ENCODE measurements at regions not wholly inside any gene's neighbourhood (a gene's known extent, or its start where the extent isn't known, plus 50 kb on each side); places are given as distances from the start of the nearest gene placed in this dataset.
A peak's percentile ranks its signal among the peaks of the same experiment; 100 is the strongest.

DNA sequence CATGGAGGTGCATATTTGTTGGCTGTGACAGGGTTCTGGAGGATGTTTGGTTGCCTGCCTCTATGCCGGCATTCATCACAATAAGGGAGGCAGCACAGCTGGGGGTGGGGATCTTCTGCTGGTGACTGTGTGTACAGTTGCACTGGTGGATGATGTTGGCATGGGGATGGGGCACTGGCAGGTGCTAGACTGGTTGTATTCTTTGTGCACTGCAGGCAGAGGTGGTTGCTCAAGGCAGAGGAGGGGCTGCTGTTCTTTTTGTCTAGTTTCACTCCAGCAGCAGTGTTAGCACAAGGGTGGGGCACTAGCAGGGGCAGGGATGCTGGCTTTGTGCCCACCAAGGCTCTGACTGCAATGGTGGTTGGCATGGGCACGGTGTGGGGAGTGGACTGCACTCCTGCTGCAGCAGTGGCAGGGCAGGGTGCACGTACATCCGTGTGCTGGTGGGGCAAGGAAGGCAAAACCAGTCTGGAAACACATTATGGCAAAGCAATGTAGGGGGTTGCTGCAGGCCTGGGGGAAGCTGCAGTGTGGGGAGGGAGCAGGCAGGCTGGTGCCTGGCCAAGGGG, 69.3 kb downstream of the ISOC1 start:
- DNase-seq (ENCODE audit: low read depth, low spot score), result no peak
- H3K4me3 ChIP-seq (ENCODE audit: low read length), result no peak overlapping the region

GRCh38 chr5:129170050-129170449, 75.5 kb downstream of the ISOC1 start:
- no peak overlapping the region for H3K4me3 ChIP-seq (ENCODE audit: low read length)

DNA sequence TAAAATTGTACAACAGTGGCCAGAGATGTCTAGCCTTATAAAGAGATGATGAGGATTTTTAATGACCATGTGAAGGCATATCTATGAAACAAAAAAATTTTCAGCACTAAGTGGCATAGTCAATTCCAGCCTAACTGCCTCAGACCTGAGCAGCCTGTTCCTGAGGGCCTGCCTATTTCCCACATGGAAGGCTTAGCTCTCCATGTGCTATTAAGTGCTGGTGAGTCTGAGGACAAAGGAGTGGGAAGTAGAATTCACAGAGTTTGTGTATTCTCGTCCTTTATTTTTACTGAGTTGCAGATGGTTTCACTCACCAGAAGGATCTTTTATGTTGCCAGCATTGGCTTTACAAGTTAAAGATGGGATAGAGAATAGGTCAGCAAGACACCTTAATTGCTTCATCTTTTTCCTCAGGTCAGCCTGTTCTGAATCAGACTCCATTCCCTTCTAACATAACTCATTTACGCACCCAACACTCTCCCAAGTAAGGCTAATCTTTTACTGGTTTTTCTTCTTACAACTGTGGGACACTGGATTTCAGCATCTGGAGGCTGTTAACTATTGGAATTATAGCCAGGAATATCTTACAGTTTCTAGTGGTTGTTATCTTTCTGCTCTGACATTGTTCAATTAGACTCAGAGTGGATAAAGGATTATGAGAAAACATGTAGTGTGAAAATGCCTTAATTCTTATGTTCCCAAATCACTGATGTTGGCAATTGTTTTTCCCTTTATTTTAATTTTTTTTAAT, 76.8 kb downstream of the ISOC1 start:
- no peak for DNase-seq (ENCODE audit: low read depth, low spot score)

More at GRCh38 chr5:129170050-129170449, 75.5 kb downstream of the ISOC1 start:
- DNase-seq (ENCODE audit: low read depth, low spot score), result no peak

DNA sequence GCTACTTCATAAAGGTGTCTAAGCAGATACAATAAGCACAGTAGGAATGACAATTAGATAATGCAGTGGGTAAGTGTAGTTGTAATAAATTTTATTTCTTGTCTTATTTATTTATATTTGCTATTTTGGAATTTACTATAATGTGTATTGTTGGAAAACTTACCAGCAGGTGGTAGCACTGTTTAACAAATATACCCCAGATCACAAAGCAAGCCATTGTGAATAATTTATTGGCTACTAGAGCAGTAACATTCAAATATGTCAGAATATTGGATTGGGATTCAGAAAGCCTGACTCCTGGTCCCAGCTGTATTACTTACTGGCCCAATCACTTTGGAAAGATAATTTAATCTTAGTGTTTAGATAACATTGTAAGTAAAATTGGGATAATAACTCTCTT, 78.0 kb downstream of the ISOC1 start:
- no peak overlapping the region for H3K4me3 ChIP-seq (ENCODE audit: low read length)
- DNase-seq (ENCODE audit: low read depth, low spot score), result peak; percentile 5

More for the DNA sequence above, 76.8 kb downstream of the ISOC1 start:
- H3K4me3 ChIP-seq (ENCODE audit: low read length), result no peak overlapping the region

- DNase-seq (ENCODE audit: low read depth, low spot score), result no peak
- no peak overlapping the region for H3K4me3 ChIP-seq (ENCODE audit: low read length)
Measured at GRCh38 chr5:129173771-129174170, 79.2 kb downstream of the ISOC1 start.

DNA sequence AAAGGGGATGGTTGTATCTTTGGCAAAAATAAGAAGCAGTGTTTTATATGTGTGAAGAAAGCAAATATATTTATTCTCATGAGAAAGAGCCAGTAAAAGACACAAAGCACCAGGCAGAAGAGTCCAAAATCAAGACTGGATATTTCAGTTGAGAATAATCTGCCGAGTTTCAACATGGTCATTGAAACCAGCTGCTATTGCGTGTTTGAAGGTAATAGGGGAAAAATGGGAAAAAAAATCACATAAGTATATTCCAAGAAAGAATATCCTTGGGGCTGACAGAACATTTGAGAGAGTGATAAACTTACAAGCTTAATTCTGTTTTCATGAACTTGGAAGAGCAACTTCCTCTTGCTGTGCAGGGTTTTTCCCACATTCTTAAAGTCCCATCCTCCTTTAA, 79.9 kb downstream of the ISOC1 start:
- no peak overlapping the region for H3K4me3 ChIP-seq (ENCODE audit: low read length)
- DNase-seq (ENCODE audit: low read depth, low spot score), result no peak

- no peak overlapping the region for H3K4me3 ChIP-seq (ENCODE audit: low read length)
- no peak for DNase-seq (ENCODE audit: low read depth, low spot score)
Measured at GRCh38 chr5:129177451-129177850, 82.9 kb downstream of the ISOC1 start.

DNA sequence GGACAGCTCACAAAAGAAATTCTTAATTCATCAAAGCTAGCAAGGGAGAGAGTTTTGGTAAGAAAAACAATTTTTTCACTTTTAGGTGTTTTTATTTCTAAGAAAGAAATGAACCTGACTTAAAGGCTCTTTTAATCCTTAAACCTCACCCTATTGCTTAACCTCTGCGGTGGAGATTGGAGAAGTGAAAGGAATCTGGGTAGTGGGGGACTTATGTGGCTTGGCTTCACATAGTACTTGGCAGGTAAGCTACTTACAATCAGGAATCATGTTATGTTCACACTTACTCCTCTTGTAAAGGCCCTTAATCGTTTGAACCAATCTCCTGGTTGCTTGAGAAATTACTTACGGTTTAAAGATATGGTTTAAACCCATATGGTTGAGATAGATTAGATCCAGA, 104.8 kb downstream of the ISOC1 start:
- DNase-seq (ENCODE audit: low read depth, low spot score), result no peak
- no peak overlapping the region for H3K4me3 ChIP-seq (ENCODE audit: low read length)

- no peak for DNase-seq (ENCODE audit: low read depth, low spot score)
- H3K4me3 ChIP-seq (ENCODE audit: low read length), result no peak overlapping the region
Measured at GRCh38 chr5:129204525-129204924, 110.0 kb downstream of the ISOC1 start.

DNA sequence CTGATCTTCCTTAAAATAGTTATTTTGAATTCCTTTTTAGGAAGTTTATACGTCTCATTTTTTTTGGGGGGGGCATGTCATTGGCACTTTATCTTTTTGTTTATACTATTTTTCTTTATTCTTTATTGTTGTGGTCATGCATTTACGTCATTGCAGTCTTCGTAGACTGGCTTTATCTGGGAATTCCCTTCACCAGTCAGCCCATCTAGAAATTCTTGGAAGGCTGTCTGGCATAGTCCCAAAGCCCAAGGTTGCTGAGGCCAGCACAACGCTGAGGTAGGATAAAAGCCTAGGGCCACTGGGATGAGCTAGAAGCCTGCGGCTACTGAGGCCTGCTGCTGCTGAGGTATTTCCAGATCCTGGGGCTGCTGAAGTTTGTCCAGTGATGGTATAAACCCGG, 121.5 kb downstream of the ISOC1 start:
- H3K4me3 ChIP-seq (ENCODE audit: low read length), result no peak overlapping the region
- no peak for DNase-seq (ENCODE audit: low read depth, low spot score)

DNA sequence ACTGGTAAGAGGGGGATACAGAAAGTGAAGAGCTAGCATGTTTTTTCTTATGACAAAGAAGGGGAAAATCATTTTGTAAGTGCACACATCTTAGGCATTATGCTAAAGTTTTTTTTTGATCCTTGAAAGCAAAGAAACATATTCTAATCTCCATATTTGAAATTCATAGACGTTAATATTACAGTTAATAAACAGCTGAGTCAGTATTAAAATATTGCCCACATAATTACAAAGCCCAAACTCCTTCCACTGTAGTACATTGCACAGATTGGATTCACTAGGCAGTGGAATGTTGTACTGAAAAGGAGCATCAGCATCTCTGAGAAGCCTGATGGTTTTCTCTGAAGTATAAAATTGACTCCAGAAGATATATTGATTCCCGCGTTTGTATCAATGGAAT, 122.6 kb downstream of the ISOC1 start:
- no peak overlapping the region for H3K4me3 ChIP-seq (ENCODE audit: low read length)
- no peak for DNase-seq (ENCODE audit: low read depth, low spot score)

DNA sequence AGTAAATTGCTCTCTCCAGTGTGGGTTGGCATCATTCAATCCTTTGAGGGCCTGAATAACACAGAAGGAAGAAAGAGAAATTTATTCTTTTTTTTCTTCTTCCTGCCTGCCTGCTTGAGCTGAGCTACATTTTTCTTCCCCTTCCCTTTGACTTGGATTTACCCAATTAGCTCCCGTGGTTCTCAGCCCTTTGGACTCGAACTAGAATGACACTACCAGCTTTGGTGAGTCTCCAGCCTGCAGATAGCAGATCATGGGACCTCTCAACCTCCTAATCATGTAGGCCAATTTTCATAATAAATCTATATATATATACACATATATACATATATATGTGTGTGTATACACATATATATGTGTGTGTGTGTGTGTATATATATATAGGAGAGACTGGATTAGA, 128.6 kb downstream of the ISOC1 start:
- no peak overlapping the region for H3K4me3 ChIP-seq (ENCODE audit: low read length)
- no peak for DNase-seq (ENCODE audit: low read depth, low spot score)

DNA sequence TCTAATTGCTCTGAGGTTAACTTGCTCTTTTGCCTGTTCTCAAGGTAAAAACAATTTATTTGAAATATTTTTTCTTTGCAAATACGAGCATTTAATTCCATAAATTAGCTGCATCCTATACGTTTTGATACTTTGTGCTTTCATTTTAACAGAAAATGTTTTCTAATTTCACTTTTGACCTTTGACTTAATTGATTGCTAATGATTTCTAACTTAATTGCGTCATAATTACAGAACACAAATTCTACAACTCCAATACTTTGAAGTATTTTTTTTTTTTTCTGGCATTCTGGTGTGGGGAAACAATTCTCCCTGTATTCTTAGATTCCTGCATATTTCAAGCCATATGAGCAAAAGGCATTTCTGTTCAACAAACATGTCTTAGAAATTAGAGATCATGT, 134.0 kb downstream of the ISOC1 start:
- H3K4me3 ChIP-seq (ENCODE audit: low read length), result no peak overlapping the region
- DNase-seq (ENCODE audit: low read depth, low spot score), result no peak

DNA sequence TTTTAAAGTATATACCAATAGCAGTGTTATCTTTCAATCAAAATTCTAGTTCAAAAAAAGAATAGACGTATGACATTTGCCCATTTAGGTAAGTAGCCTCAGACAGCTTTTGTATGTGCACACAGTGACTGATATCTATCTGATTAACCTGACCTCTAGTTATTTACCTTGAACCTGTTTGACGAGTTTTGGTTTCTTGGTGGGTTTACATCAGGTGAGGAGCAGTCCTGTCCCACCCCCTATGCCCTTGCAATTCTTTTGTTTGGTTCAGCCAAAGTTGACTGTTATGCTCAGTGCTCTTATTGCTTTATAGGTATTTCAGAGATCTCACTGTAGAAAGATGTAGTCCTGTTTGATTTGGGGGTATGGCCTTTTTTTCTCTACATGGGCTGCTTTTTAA, 147.2 kb downstream of the ISOC1 start:
- no peak for DNase-seq (ENCODE audit: low read depth, low spot score)

GRCh38 chr5:129243039-129243438, 148.5 kb downstream of the ISOC1 start:
- no peak for DNase-seq (ENCODE audit: low read depth, low spot score)

More for the DNA sequence above, 147.2 kb downstream of the ISOC1 start:
- H3K4me3 ChIP-seq (ENCODE audit: low read length), result no peak overlapping the region

DNA sequence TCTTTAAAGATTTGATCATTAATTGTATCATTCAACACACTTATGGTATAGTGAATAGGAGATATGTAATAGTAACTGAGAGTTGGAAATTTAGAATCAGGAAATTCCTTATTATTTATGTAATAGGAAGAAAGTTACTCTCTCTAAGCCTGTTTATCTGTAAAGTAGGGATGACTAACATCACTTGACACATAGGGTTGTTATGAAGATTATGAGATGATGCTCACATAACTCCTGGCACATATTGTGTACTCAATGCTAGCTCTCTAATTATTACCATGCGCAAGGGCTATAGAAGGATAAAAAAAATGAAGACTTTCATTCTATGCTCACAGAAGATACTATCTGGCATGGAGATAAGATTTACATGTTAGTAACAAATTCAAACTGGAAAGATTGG, 149.9 kb downstream of the ISOC1 start:
- no peak for DNase-seq (ENCODE audit: low read depth, low spot score)
- no peak overlapping the region for H3K4me3 ChIP-seq (ENCODE audit: low read length)

More at GRCh38 chr5:129243039-129243438, 148.5 kb downstream of the ISOC1 start:
- H3K4me3 ChIP-seq (ENCODE audit: low read length), result no peak overlapping the region

DNA sequence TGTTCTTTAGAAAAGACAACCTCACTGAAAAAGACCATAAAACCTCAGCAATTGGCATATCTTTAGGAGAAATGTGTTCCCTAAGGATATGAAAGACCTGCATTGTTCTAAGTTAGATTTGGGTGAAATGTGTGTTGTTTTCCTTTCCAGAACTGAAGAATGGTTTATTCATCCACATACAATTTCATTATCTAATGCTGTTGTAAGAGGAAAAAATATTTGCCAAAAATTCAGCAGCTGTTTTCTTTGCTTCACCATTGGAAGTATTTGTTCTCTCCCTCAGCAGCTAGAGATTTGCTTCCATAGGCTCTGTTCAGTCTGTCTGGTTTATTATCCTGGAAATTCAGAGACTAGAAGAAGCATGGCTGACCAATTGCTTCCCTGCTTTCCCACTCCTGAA, 150.9 kb downstream of the ISOC1 start:
- no peak overlapping the region for H3K4me3 ChIP-seq (ENCODE audit: low read length)
- DNase-seq (ENCODE audit: low read depth, low spot score), result no peak

DNA sequence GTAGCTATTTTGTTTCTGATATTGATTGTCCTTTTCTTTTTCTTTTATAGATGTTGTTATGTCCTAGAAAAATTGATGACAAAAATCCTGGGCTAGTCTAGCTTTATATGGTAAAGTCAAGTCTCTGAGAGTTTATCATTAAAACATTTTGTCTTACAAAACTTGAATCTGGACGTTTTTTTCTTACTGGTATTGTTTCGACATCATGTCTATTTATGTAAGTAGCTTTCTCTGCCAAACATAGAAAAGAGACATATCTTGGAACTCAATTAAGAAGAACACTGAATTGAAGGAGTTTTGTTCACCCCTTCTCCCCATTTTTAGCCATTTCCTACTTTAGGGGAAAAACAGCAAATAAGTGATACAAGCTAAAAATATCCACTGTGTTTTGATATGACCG, 151.5 kb downstream of the ISOC1 start:
- DNase-seq (ENCODE audit: low read depth, low spot score), result no peak

DNA sequence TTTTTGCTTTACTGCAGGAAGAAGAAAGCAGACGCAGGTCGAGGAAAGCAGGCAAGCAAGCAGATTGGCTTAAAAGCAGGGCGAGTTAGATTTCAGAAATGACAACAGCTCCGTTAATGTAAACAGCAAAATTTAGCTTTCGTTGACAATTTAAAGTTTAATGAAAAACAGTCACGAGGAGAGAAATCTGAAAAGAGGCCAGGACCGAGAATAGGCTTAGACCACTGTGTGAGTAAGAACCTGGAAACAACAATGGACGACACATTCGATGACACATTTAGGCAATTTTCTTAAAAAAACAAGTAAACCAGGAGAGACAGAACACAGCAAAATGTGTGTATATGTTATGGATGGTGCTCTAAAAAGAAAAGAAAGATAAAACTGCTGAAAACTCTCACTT, 155.3 kb downstream of the ISOC1 start:
- no peak overlapping the region for H3K4me3 ChIP-seq (ENCODE audit: low read length)
- no peak for DNase-seq (ENCODE audit: low read depth, low spot score)

More for the DNA sequence above, 151.5 kb downstream of the ISOC1 start:
- H3K4me3 ChIP-seq (ENCODE audit: low read length), result no peak overlapping the region

DNA sequence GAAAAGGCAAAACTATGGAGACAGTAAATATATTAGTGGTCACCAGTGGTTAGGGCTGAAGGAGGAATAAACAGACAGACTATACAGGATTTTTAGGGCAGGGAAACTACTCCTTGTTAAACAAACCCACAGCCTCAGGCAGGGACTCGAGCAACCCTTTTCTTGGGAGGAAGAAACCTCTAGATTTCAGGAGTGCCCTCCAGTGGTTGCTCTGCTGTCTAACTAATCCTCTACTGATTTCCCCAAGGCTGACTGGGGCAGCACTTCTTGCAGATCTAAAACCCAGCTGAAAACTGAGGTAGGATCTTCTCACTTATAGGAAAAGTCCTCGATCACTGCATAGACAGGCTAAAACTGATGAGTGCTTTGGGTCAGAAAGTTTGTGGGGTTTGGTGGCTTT, 176.8 kb downstream of the ISOC1 start:
- H3K4me3 ChIP-seq (ENCODE audit: low read length), result no peak overlapping the region
- DNase-seq (ENCODE audit: low read depth, low spot score), result peak; percentile 16

DNA sequence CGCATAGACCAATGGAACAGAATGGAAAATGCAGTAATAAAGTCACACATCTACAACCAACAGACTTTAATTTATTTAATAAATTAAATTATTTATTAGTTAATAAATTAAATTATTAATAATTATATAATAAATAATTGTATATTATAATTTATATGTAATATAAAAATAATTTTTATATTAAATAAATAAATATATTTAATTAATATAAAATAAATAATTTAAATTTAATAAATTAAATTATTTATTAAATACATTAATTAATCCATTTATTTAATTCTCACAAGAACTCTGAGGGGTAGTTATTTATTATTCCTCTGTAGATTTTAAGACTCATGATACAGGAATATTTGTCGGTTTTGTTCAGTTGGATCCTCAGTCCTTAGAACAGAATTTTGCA, 176.1 kb upstream of the ADAMTS19 start:
- no peak overlapping the region for H3K4me3 ChIP-seq (ENCODE audit: low read length)
- no peak for DNase-seq (ENCODE audit: low read depth, low spot score)

All from Jurkat, Clone E6-1 (cell line).